ENCODE measurements at regions not wholly inside any gene's neighbourhood (a gene's known extent, or its start where the extent isn't known, plus 50 kb on each side); places are given as distances from the start of the nearest gene placed in this dataset.

GRCh38 chr10:36173364-36173763 is 531.3 kb upstream of the FZD8 start:
- Histone ChIP-seq H3K9me3 (ENCODE audit: control insufficient read depth, low read length) (no peaks in the 10 kb centered on the region), H3K4me3 (ENCODE audit: low read length) (no peak overlapping the region), H3K36me3 (ENCODE audit: control insufficient read depth, insufficient read depth, low read length, severe bottlenecking) (no peaks in the 10 kb centered on the region), H3K27me3 (replicated peaks; ENCODE audit: control insufficient read depth, insufficient read depth, low read length) (no peaks in the 10 kb centered on the region), H3K4me1 (ENCODE audit: control insufficient read depth, insufficient read depth, low read length) (peaks cover 37% of the 10 kb centered on the region), H3K9ac (ENCODE audit: low read length) (no peak overlapping the region)
- DNase-seq (ENCODE audit: low read depth) = no peak

- Histone ChIP-seq H3K36me3 (ENCODE audit: control insufficient read depth, insufficient read depth, low read length, severe bottlenecking) (no peaks in the 10 kb centered on the region), H3K4me1 (ENCODE audit: control insufficient read depth, insufficient read depth, low read length) (peaks cover 35% of the 10 kb centered on the region), H3K9me3 (ENCODE audit: control insufficient read depth, low read length) (no peaks in the 10 kb centered on the region), H3K4me3 (ENCODE audit: low read length) (peak overlapping the region; percentile 54), H3K9ac (ENCODE audit: low read length) (peak overlapping the region; percentile 64), H3K27me3 (replicated peaks; ENCODE audit: control insufficient read depth, insufficient read depth, low read length) (no peaks in the 10 kb centered on the region)
- peak; percentile 82 for DNase-seq (ENCODE audit: low read depth)
These were observed 530.2 kb upstream of the FZD8 start for GRCh38 chr10:36171953-36172940.

DNA sequence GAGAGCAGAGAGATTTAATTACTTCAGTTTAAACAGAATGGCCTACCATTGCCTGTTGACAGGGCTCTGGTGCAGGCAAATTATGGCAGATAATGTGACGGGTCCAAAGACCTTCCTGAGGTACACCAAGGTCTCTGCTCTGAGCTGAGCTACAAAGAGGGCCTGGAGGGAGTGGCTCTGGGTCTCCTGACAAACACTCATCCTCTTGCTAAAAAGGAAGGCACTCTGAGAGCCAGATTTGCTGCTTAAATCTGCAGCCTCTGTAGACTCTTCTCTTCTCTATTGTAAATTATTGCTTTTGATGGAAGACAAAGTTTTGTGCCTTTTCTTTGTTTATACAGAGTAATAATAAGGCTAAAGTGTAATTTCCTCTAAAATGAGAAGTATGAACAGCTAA is 529.5 kb upstream of the FZD8 start:
- Histone ChIP-seq H3K27me3 (replicated peaks; ENCODE audit: control insufficient read depth, insufficient read depth, low read length) (no peaks in the 10 kb centered on the region), H3K9me3 (ENCODE audit: control insufficient read depth, low read length) (no peaks in the 10 kb centered on the region), H3K36me3 (ENCODE audit: control insufficient read depth, insufficient read depth, low read length, severe bottlenecking) (no peaks in the 10 kb centered on the region), H3K9ac (ENCODE audit: low read length) (peak overlapping the region; percentile 64), H3K4me1 (ENCODE audit: control insufficient read depth, insufficient read depth, low read length) (peaks cover 29% of the 10 kb centered on the region), H3K4me3 (ENCODE audit: low read length) (no peak overlapping the region)
- peak; percentile 42 for DNase-seq (ENCODE audit: low read depth)

DNA sequence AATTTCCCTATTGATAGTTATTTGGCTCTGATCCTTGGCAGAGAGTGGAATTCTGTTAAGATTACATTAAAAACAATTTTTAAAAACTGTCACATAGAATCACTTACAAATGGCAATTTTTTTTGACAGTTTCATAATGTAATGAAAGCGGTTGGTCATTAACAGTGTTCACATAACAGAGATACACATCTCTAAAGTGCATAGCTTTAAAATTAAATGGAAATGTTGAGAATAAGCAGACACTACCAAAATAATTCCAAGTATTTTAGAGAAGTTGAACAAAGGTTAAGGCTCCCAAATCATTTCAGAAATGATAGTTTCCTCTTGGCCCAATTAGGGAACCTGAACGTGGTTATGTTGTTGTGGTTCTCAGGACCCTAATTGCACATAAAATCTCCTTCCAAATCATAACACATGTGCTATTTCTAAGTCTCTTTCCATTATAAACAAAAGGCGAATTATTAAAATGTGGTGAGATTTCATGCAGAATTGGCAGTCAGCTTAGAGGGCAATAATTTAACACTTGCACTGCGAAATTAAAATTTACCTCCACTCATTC is 528.9 kb upstream of the FZD8 start:
- H3K4me3 ChIP-seq (ENCODE audit: low read length) = no peak overlapping the region
- H3K9ac ChIP-seq (ENCODE audit: low read length) = peak overlapping the region; percentile 64
- no peaks in the 10 kb centered on the region for H3K9me3 ChIP-seq (ENCODE audit: control insufficient read depth, low read length)
- DNase-seq (ENCODE audit: low read depth) = peak; percentile 41
- H3K36me3 ChIP-seq (ENCODE audit: control insufficient read depth, insufficient read depth, low read length, severe bottlenecking) = no peaks in the 10 kb centered on the region
- H3K4me1 ChIP-seq (ENCODE audit: control insufficient read depth, insufficient read depth, low read length) = peaks cover 29% of the 10 kb centered on the region
- no peaks in the 10 kb centered on the region for H3K27me3 ChIP-seq (replicated peaks; ENCODE audit: control insufficient read depth, insufficient read depth, low read length)

DNA sequence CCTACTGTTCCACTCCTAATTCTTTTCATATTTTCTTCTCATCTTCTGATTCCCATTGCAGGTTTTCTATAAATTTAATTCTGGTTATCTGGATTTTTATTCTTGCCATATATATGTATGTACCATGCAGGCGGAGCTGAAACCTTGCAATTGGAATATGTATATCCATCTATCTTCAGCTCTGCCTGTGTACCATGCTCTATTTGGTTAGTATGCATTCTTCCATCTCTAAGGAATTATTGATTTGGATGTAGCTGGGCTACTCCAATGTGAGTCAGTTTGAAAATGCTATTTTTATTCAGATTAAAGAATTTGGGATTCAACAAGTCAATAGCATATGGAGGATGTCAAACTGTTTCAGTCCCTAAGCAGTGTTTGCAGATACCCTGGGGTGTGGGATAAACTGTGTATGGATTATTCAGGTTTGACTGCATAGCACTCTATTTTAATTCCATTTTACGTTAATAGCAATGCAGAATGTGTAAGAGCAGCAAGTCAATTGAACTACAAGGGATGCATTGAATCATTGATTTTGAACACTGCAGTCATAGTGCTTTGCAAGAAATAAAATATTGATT is 528.1 kb upstream of the FZD8 start:
- Histone ChIP-seq H3K9me3 (ENCODE audit: control insufficient read depth, low read length) (no peaks in the 10 kb centered on the region), H3K4me3 (ENCODE audit: low read length) (no peak overlapping the region), H3K4me1 (ENCODE audit: control insufficient read depth, insufficient read depth, low read length) (peaks cover 29% of the 10 kb centered on the region), H3K9ac (ENCODE audit: low read length) (no peak overlapping the region), H3K27me3 (replicated peaks; ENCODE audit: control insufficient read depth, insufficient read depth, low read length) (no peaks in the 10 kb centered on the region), H3K36me3 (ENCODE audit: control insufficient read depth, insufficient read depth, low read length, severe bottlenecking) (no peaks in the 10 kb centered on the region)
- DNase-seq (ENCODE audit: low read depth) = no peak

- Histone ChIP-seq H3K9me3 (ENCODE audit: control insufficient read depth, low read length) (peaks cover 2% of the 10 kb centered on the region), H3K36me3 (ENCODE audit: control insufficient read depth, insufficient read depth, low read length, severe bottlenecking) (no peaks in the 10 kb centered on the region), H3K4me3 (ENCODE audit: low read length) (no peak overlapping the region), H3K4me1 (ENCODE audit: control insufficient read depth, insufficient read depth, low read length) (peaks cover 29% of the 10 kb centered on the region), H3K27me3 (replicated peaks; ENCODE audit: control insufficient read depth, insufficient read depth, low read length) (no peaks in the 10 kb centered on the region), H3K9ac (ENCODE audit: low read length) (no peak overlapping the region)
- no peak for DNase-seq (ENCODE audit: low read depth)
These were observed 526.7 kb upstream of the FZD8 start for GRCh38 chr10:36168777-36169176.

- no peak for DNase-seq (ENCODE audit: low read depth)
- no peaks in the 10 kb centered on the region for H3K36me3 ChIP-seq (ENCODE audit: control insufficient read depth, insufficient read depth, low read length, severe bottlenecking)
- H3K9ac ChIP-seq (ENCODE audit: low read length) = no peak overlapping the region
- no peak overlapping the region for H3K4me3 ChIP-seq (ENCODE audit: low read length)
- H3K27me3 ChIP-seq (replicated peaks; ENCODE audit: control insufficient read depth, insufficient read depth, low read length) = no peaks in the 10 kb centered on the region
- peaks cover 2% of the 10 kb centered on the region for H3K9me3 ChIP-seq (ENCODE audit: control insufficient read depth, low read length)
- no peaks in the 10 kb centered on the region for H3K4me1 ChIP-seq (ENCODE audit: control insufficient read depth, insufficient read depth, low read length)
These were observed 522.7 kb upstream of the FZD8 start for GRCh38 chr10:36164556-36165504.

DNA sequence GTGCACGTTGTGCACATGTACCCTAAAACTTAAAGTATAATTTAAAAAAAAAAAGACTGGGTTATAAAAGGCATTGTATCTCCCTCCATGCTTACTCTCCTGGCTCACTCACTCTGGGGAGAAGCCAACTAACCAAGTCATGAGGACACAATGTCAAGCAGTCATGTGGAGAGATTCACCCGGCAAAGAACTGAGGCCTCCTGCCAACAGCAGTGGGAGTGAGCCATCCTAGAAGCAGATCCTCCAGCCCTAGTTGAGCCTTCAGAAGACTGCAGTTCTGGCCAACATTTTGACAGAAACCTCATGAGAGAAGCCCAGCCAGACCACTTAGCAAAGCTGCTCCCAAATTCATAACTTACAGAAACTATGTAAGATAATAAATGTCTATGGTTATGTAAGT is 521.7 kb upstream of the FZD8 start:
- no peaks in the 10 kb centered on the region for H3K4me1 ChIP-seq (ENCODE audit: control insufficient read depth, insufficient read depth, low read length)

DNA sequence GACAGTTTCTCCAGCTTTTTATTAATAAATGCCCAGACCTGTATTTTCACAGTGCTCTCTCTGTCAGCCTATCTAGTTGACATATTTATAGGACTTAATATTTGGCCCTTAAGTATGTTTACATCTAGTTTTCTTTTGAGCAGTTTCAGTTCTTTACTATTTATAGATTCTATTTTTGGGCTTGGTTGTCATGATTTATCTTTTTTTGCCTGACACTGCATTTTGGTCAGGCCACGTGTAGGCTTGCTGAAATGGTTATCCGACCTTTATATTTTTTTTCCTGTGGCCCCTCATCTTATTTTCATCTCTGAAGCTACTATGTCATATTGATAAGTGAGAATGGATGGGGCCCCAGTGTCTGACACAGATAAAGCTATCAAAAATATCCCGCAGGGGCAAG is 515.4 kb upstream of the FZD8 start:
- H3K9me3 ChIP-seq (ENCODE audit: control insufficient read depth, low read length) = no peaks in the 10 kb centered on the region
- H3K4me1 ChIP-seq (ENCODE audit: control insufficient read depth, insufficient read depth, low read length) = no peaks in the 10 kb centered on the region
- H3K4me3 ChIP-seq (ENCODE audit: low read length) = no peak overlapping the region
- H3K9ac ChIP-seq (ENCODE audit: low read length) = no peak overlapping the region
- no peaks in the 10 kb centered on the region for H3K27me3 ChIP-seq (replicated peaks; ENCODE audit: control insufficient read depth, insufficient read depth, low read length)
- DNase-seq (ENCODE audit: low read depth) = no peak
- no peaks in the 10 kb centered on the region for H3K36me3 ChIP-seq (ENCODE audit: control insufficient read depth, insufficient read depth, low read length, severe bottlenecking)

More for the DNA sequence above, 521.7 kb upstream of the FZD8 start:
- Histone ChIP-seq H3K9me3 (ENCODE audit: control insufficient read depth, low read length) (peaks cover 2% of the 10 kb centered on the region), H3K36me3 (ENCODE audit: control insufficient read depth, insufficient read depth, low read length, severe bottlenecking) (no peaks in the 10 kb centered on the region), H3K27me3 (replicated peaks; ENCODE audit: control insufficient read depth, insufficient read depth, low read length) (no peaks in the 10 kb centered on the region), H3K4me3 (ENCODE audit: low read length) (no peak overlapping the region), H3K9ac (ENCODE audit: low read length) (no peak overlapping the region)
- no peak for DNase-seq (ENCODE audit: low read depth)

GRCh38 chr10:36148207-36148606 is 506.1 kb upstream of the FZD8 start:
- Histone ChIP-seq H3K4me1 (ENCODE audit: control insufficient read depth, insufficient read depth, low read length) (no peaks in the 10 kb centered on the region), H3K36me3 (ENCODE audit: control insufficient read depth, insufficient read depth, low read length, severe bottlenecking) (no peaks in the 10 kb centered on the region)
- DNase-seq (ENCODE audit: low read depth) = no peak

More at GRCh38 chr10:36148207-36148606, 506.1 kb upstream of the FZD8 start:
- no peak overlapping the region for H3K4me3 ChIP-seq (ENCODE audit: low read length)
- H3K9me3 ChIP-seq (ENCODE audit: control insufficient read depth, low read length) = peaks cover 16% of the 10 kb centered on the region
- H3K9ac ChIP-seq (ENCODE audit: low read length) = no peak overlapping the region
- no peaks in the 10 kb centered on the region for H3K27me3 ChIP-seq (replicated peaks; ENCODE audit: control insufficient read depth, insufficient read depth, low read length)

Measured in adipocyte (in vitro differentiated cells).